ENCODE measurements at regions not wholly inside any gene's neighbourhood (a gene's known extent, or its start where the extent isn't known, plus 50 kb on each side); places are given as distances from the start of the nearest gene placed in this dataset.

DNA sequence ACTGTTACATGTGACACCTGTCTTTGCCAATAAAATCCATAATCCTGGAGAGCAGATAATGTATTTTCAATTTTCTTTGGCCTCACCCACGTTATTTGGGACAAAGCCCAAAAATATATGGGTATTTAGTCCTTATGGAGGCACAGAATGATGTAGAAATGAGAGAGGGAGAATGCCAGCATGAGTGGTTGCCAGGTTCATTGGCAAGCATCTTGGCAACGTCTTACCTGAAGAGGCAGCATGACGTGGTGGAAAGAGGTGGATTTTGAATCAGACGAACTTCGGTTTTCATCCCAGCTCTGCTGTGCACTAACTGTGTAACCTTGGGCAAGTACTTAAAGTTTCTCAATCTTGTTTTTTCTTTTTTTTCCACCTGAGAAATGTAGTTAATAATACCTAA lies 969.6 kb upstream of the PIK3C3 start:
- TF ChIP-seq, protein P1, sequence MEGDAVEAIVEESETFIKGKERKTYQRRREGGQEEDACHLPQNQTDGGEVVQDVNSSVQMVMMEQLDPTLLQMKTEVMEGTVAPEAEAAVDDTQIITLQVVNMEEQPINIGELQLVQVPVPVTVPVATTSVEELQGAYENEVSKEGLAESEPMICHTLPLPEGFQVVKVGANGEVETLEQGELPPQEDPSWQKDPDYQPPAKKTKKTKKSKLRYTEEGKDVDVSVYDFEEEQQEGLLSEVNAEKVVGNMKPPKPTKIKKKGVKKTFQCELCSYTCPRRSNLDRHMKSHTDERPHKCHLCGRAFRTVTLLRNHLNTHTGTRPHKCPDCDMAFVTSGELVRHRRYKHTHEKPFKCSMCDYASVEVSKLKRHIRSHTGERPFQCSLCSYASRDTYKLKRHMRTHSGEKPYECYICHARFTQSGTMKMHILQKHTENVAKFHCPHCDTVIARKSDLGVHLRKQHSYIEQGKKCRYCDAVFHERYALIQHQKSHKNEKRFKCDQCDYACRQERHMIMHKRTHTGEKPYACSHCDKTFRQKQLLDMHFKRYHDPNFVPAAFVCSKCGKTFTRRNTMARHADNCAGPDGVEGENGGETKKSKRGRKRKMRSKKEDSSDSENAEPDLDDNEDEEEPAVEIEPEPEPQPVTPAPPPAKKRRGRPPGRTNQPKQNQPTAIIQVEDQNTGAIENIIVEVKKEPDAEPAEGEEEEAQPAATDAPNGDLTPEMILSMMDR (IDR thresholded peaks at IDR 0.05), result no peak
- no peak for TF ChIP-seq POLR2A (IDR thresholded peaks at IDR 0.05)
